ENCODE measurements at regions not wholly inside any gene's neighbourhood (a gene's known extent, or its start where the extent isn't known, plus 50 kb on each side); places are given as distances from the start of the nearest gene placed in this dataset.
"Not testable (repeated sequence)": the region's sequence is repeated elsewhere in the genome, so short reads cannot be mapped to it uniquely, and the experiment has no call there.

- FAIRE-seq, POLR2A ChIA-PET: not testable (repeated sequence)
Observed at GRCh38 chr6:60950221-60950923, 1335.7 kb downstream of the KHDRBS2 start.

DNA sequence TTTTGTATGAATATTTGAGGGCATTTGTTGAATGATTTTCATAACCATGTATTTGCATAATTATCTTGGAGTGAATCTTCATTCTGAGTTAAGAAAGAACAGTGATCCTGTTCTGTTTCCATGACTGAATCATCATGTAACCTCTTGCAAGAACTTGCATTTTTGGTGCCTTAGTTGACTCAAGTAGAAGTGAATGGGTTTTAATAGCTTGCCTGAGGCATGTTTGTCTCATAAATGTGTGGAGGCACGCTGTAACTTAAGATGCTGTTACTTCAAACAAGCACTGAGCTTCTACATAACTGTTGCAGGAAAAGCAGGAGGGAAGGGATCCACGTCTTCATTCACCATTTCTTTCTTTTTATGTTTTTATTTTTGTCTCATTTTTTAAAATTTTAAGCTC is 1338.6 kb downstream of the KHDRBS2 start:
- POLR2A ChIA-PET; CTCF ChIA-PET (ENCODE audit: low intra/inter-chr PET ratio); DNase-seq (ENCODE audit: extremely low read depth in 1 of 4, low spot score in 3 of 4); ATAC-seq; H3K27ac ChIP-seq (ENCODE audit: extremely low read depth, low read depth, low read length); H3K36me3 ChIP-seq (ENCODE audit: control insufficient read depth, insufficient read depth, low read length); in situ Hi-C loops (cut with MboI); H4K20me1 ChIP-seq (replicated peaks; ENCODE audit: control insufficient read depth, insufficient read depth, low read length); H3K4me2 ChIP-seq (ENCODE audit: insufficient read depth, low read length); BruUV-seq (replicated peaks); H2AFZ ChIP-seq (ENCODE audit: low read depth, low read length); H3K27me3 ChIP-seq (ENCODE audit: control insufficient read depth in 2 of 2, insufficient read depth in 2 of 2, low read length in 2 of 2); H3K79me2 ChIP-seq (ENCODE audit: control insufficient read depth, insufficient read depth, low read length); H3K9ac ChIP-seq (ENCODE audit: insufficient read depth in 1 of 2, low read depth in 2 of 2, low read length in 2 of 2); H3K4me1 ChIP-seq (replicated peaks in 1 of 2; ENCODE audit: control insufficient read depth in 2 of 2, insufficient read depth in 2 of 2, low read length in 2 of 2); H3K9me1 ChIP-seq (ENCODE audit: control insufficient read depth, insufficient read depth, low read length); H3K9me3 ChIP-seq (replicated peaks; ENCODE audit: control insufficient read depth, insufficient read depth, low read depth, low read length); H3K4me3 ChIP-seq; FAIRE-seq; intact Hi-C loops (cut with micrococcal nuclease): not testable (repeated sequence)
- 0% methylated on average over 2 of the region's 2 CpGs for WGBS (ENCODE audit: insufficient coverage, low coverage, missing lambda C conversion rate)

More at GRCh38 chr6:60950221-60950923, 1335.7 kb downstream of the KHDRBS2 start:
- H3K27ac ChIP-seq (ENCODE audit: extremely low read depth, low read depth, low read length); in situ Hi-C loops (cut with MboI); H3K9ac ChIP-seq (ENCODE audit: insufficient read depth in 1 of 2, low read depth in 2 of 2, low read length in 2 of 2); H3K36me3 ChIP-seq (ENCODE audit: control insufficient read depth, insufficient read depth, low read length); H3K9me1 ChIP-seq (ENCODE audit: control insufficient read depth, insufficient read depth, low read length); intact Hi-C loops (cut with micrococcal nuclease); H3K9me3 ChIP-seq (replicated peaks; ENCODE audit: control insufficient read depth, insufficient read depth, low read depth, low read length); H3K4me3 ChIP-seq; H2AFZ ChIP-seq (ENCODE audit: low read depth, low read length); ATAC-seq; H3K27me3 ChIP-seq (ENCODE audit: control insufficient read depth in 2 of 2, insufficient read depth in 2 of 2, low read length in 2 of 2); H4K20me1 ChIP-seq (replicated peaks; ENCODE audit: control insufficient read depth, insufficient read depth, low read length); CTCF ChIA-PET (ENCODE audit: low intra/inter-chr PET ratio); H3K79me2 ChIP-seq (ENCODE audit: control insufficient read depth, insufficient read depth, low read length); H3K4me1 ChIP-seq (replicated peaks in 1 of 2; ENCODE audit: control insufficient read depth in 2 of 2, insufficient read depth in 2 of 2, low read length in 2 of 2); BruUV-seq (replicated peaks); DNase-seq (ENCODE audit: extremely low read depth in 1 of 4, low spot score in 3 of 4); H3K4me2 ChIP-seq (ENCODE audit: insufficient read depth, low read length): not testable (repeated sequence)
- 1% methylated on average over 5 of the region's 5 CpGs for WGBS (ENCODE audit: insufficient coverage, low coverage, missing lambda C conversion rate)

GRCh38 chr6:60944803-60945202 is 1341.2 kb downstream of the KHDRBS2 start:
- H3K4me2 ChIP-seq (ENCODE audit: insufficient read depth, low read length); H3K9me1 ChIP-seq (ENCODE audit: control insufficient read depth, insufficient read depth, low read length); H3K27ac ChIP-seq (ENCODE audit: extremely low read depth, low read depth, low read length); FAIRE-seq; H2AFZ ChIP-seq (ENCODE audit: low read depth, low read length); in situ Hi-C loops (cut with MboI); BruUV-seq (replicated peaks); H3K9me3 ChIP-seq (replicated peaks; ENCODE audit: control insufficient read depth, insufficient read depth, low read depth, low read length); intact Hi-C loops (cut with micrococcal nuclease); ATAC-seq; H3K9ac ChIP-seq (ENCODE audit: insufficient read depth in 1 of 2, low read depth in 2 of 2, low read length in 2 of 2); H3K27me3 ChIP-seq (ENCODE audit: control insufficient read depth in 2 of 2, insufficient read depth in 2 of 2, low read length in 2 of 2); H3K79me2 ChIP-seq (ENCODE audit: control insufficient read depth, insufficient read depth, low read length); H3K4me3 ChIP-seq; H4K20me1 ChIP-seq (replicated peaks; ENCODE audit: control insufficient read depth, insufficient read depth, low read length); DNase-seq (ENCODE audit: extremely low read depth in 1 of 4, low spot score in 3 of 4); POLR2A ChIA-PET; H3K36me3 ChIP-seq (ENCODE audit: control insufficient read depth, insufficient read depth, low read length); CTCF ChIA-PET (ENCODE audit: low intra/inter-chr PET ratio); H3K4me1 ChIP-seq (replicated peaks in 1 of 2; ENCODE audit: control insufficient read depth in 2 of 2, insufficient read depth in 2 of 2, low read length in 2 of 2): not testable (repeated sequence)
- WGBS (ENCODE audit: insufficient coverage, low coverage, missing lambda C conversion rate): 0% methylated on average over 11 of the region's 26 CpGs

- H3K36me3 ChIP-seq (ENCODE audit: control insufficient read depth, insufficient read depth, low read length); H4K20me1 ChIP-seq (replicated peaks; ENCODE audit: control insufficient read depth, insufficient read depth, low read length); H3K79me2 ChIP-seq (ENCODE audit: control insufficient read depth, insufficient read depth, low read length); in situ Hi-C loops (cut with MboI); H2AFZ ChIP-seq (ENCODE audit: low read depth, low read length); FAIRE-seq; DNase-seq (ENCODE audit: extremely low read depth in 1 of 4, low spot score in 3 of 4); CTCF ChIA-PET (ENCODE audit: low intra/inter-chr PET ratio); H3K9ac ChIP-seq (ENCODE audit: insufficient read depth in 1 of 2, low read depth in 2 of 2, low read length in 2 of 2); H3K4me1 ChIP-seq (replicated peaks in 1 of 2; ENCODE audit: control insufficient read depth in 2 of 2, insufficient read depth in 2 of 2, low read length in 2 of 2); H3K9me3 ChIP-seq (replicated peaks; ENCODE audit: control insufficient read depth, insufficient read depth, low read depth, low read length); H3K27ac ChIP-seq (ENCODE audit: extremely low read depth, low read depth, low read length); intact Hi-C loops (cut with micrococcal nuclease); H3K9me1 ChIP-seq (ENCODE audit: control insufficient read depth, insufficient read depth, low read length); H3K27me3 ChIP-seq (ENCODE audit: control insufficient read depth in 2 of 2, insufficient read depth in 2 of 2, low read length in 2 of 2); BruUV-seq (replicated peaks); H3K4me3 ChIP-seq; H3K4me2 ChIP-seq (ENCODE audit: insufficient read depth, low read length); ATAC-seq; POLR2A ChIA-PET: not testable (repeated sequence)
- no CpG with 5 or more reads among the region's 1 CpG for WGBS (ENCODE audit: insufficient coverage, low coverage, missing lambda C conversion rate)
Observed at GRCh38 chr6:60935970-60936369, 1350.1 kb downstream of the KHDRBS2 start.
